GM12874 (cell line): ENCODE measurements at regions not wholly inside any gene's neighbourhood (a gene's known extent, or its start where the extent isn't known, plus 50 kb on each side); places are given as distances from the start of the nearest gene placed in this dataset.

Experiments
- TF ChIP-seq, protein P1 (sequence below): IDR thresholded peaks from 2 replicates; pipeline ENCODE4 v1.5.1; 2011; ENCODE audit warnings: low read depth, mild to moderate bottlenecking, control low read depth, low read length, moderate library complexity; ENCODE audit not compliant: insufficient read depth

DNA sequence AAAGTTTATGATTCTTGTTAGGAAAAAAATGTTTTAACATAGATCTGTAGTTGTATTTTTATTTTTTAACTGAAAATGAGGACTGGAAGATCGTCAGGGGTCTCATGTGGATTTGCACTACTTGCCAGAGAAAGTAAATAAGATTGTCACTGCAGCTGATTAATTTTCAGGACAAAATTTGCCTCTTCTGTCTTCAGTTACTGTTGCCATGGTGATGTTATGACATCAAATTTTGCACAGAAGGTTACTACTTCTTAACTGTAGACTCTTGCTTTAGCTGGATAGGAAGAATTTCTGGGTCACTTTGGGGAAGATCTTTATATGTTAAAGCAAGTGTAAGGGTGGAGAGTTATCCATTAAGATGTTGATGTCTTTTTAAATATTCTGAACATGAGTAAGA, 82.2 kb upstream of the WDR72 start:
- TF ChIP-seq, protein P1, sequence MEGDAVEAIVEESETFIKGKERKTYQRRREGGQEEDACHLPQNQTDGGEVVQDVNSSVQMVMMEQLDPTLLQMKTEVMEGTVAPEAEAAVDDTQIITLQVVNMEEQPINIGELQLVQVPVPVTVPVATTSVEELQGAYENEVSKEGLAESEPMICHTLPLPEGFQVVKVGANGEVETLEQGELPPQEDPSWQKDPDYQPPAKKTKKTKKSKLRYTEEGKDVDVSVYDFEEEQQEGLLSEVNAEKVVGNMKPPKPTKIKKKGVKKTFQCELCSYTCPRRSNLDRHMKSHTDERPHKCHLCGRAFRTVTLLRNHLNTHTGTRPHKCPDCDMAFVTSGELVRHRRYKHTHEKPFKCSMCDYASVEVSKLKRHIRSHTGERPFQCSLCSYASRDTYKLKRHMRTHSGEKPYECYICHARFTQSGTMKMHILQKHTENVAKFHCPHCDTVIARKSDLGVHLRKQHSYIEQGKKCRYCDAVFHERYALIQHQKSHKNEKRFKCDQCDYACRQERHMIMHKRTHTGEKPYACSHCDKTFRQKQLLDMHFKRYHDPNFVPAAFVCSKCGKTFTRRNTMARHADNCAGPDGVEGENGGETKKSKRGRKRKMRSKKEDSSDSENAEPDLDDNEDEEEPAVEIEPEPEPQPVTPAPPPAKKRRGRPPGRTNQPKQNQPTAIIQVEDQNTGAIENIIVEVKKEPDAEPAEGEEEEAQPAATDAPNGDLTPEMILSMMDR = no peak

DNA sequence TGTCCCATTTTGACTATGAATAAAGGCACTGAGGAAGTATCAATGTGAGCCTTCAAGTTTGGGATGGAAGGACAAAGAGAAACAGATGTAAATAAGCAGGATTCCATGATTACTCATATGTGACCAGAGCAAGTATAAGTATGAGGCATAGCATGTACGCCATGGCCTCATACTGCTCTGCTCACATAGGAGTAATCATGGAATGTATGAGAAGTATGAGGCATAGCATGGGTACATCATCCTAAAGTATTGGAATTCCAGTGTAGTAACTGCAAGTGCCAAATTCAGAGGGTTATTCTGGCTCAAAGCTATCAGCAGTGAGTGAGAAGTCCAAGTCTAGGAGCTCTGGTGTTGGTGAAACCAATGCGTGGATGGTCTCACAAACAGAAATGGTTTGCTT, 81.2 kb upstream of the WDR72 start:
- TF ChIP-seq, protein P1 = no peak

DNA sequence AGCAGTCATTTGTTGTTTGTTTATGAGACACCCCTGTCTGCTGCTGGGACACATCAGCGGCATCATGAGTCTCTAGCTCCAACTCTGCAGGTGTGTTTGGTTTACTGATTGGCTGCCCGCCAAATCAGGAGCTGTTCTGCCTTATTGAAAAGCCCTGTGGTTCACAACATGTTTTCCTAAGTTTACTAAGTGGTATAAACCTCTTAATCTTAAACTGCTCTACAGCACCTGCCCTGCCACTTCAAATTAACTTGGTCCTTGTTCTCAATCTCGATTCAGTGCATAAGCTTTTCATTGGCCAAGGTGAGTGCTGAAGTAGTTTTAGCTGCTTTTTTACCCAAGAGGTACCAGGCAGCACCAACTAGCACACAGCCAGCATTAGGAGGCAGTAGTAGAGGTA, 77.8 kb upstream of the WDR72 start:
- TF ChIP-seq, protein P1 = no peak

DNA sequence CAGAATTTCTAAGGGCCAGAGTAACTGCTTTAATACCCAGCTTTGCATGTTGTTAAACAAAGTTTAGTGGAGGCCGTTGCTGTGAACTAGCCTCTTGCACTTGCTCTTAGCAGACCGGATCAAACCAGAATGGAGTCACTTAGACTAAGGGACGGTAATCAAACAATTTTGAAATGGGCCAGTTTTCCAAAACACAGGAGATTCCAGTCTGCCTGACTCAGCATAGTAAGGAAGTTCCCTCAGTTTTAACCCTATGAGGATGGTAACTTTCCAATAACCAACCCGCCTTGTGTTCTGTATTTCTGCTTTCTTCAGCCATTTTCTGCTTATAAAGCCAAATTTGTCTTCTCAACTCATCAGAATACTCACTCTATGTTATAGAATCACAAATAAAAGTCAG, 77.2 kb upstream of the WDR72 start:
- TF ChIP-seq, protein P1 = no peak

DNA sequence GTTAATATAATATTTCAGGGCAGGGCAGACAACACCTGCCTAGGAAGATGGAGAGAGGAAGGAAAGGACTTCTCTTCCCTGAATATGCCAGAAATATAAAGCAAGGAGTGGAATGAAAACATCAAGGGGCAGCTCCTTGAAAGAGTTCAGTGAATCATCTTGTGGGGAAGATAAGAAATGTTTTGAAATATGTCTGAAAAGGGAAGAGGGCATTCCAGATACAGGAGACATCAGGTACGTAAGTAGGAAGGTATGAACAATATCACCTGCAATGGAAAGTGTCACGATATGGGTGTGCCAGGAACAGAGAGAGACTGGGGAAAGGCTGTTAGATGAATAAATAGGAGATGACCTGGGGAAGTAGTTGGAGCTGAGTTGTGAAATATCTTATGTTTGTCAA, 75.8 kb upstream of the WDR72 start:
- TF ChIP-seq, protein P1 = no peak

DNA sequence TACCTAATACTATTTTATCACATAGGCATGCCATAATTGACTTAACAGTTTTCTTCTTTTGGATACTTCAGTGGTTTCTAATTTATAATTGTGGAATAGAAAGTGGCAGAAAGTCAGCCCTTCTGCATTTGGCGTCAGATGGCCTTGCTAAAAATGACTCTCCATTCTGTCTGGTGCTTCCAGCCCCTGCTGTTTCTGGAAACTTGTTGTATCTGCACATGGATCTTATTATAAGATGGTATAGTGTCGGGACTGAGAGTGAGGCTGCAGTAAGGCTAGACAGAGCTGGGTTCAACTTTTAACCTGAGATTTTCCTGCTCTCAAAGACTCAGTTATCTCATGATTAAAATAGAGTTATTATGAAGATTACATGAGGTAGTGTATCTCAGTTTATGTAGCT, 74.8 kb upstream of the WDR72 start:
- TF ChIP-seq, protein P1 = no peak

DNA sequence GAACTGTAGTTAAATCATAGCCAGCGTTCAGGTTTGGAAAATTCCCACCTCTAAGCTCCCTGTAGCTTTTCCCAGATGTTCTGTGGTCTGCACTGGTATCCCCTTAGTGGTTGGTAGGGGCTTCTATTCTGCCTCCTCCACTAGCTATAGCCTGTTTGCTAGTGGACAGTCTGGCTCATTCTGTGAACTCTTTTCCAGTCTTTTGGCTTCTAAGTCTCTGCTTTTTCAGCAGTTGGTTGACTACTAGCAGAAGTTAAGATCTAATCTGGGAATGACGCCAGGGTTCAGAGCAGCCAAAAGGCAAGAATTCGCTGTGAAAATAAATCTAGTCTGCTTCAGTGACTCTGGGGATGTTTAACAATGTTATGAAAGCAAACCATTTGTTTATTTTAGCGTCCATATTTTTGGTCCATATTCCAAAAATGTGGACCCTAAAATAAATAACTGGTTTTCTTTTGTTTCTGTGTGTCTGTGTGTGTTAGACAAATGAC, 73.7 kb upstream of the WDR72 start:
- TF ChIP-seq, protein P1 = no peak
